GM12865 (cell line): ENCODE measurements at regions not wholly inside any gene's neighbourhood (a gene's known extent, or its start where the extent isn't known, plus 50 kb on each side); places are given as distances from the start of the nearest gene placed in this dataset.

Experiments
- DNase-seq: peaks from one replicate; pipeline ENCODE4 v3.0.0; 2010; ENCODE audit warnings: low read depth
- H3K4me3 ChIP-seq: 2 replicates; pipeline ENCODE4 v1.5.1; 2011; ENCODE audit warnings: mild to moderate bottlenecking, low read depth, low read length, control low read depth
- CTCF ChIP-seq: IDR thresholded peaks from 2 replicates; pipeline ENCODE4 v1.5.1; 2011; ENCODE audit warnings: low read length, control low read depth, low read depth, inconsistent platforms; ENCODE audit not compliant: insufficient read depth; ENCODE audit errors: missing control alignments

GRCh38 chr5:72662936-72663335 is 153.5 kb upstream of the TNPO1 start:
- no peak for DNase-seq
- TF ChIP-seq CTCF = no peak
- H3K4me3 ChIP-seq = no peak overlapping the region

- no peak for TF ChIP-seq CTCF
- DNase-seq = no peak
- no peak overlapping the region for H3K4me3 ChIP-seq
Observed at GRCh38 chr5:72662305-72662704, 154.2 kb upstream of the TNPO1 start.

- no peak overlapping the region for H3K4me3 ChIP-seq
Observed at GRCh38 chr5:72661405-72661804, 154.2 kb upstream of the ZNF366 start.

GRCh38 chr5:72659726-72660125 is 152.5 kb upstream of the ZNF366 start:
- DNase-seq = no peak
- no peak for TF ChIP-seq CTCF
- H3K4me3 ChIP-seq = no peak overlapping the region

More at GRCh38 chr5:72661405-72661804, 154.2 kb upstream of the ZNF366 start:
- no peak for TF ChIP-seq CTCF
- DNase-seq = no peak

GRCh38 chr5:72658761-72659540 is 151.7 kb upstream of the ZNF366 start:
- no peak overlapping the region for H3K4me3 ChIP-seq
- DNase-seq = peak; percentile 25
- no peak for TF ChIP-seq CTCF

- DNase-seq = no peak
- H3K4me3 ChIP-seq = no peak overlapping the region
- TF ChIP-seq CTCF = no peak
Observed at GRCh38 chr5:72658161-72658560, 151.0 kb upstream of the ZNF366 start.
